ENCODE measurements at regions not wholly inside any gene's neighbourhood (a gene's known extent, or its start where the extent isn't known, plus 50 kb on each side); places are given as distances from the start of the nearest gene placed in this dataset.

DNA sequence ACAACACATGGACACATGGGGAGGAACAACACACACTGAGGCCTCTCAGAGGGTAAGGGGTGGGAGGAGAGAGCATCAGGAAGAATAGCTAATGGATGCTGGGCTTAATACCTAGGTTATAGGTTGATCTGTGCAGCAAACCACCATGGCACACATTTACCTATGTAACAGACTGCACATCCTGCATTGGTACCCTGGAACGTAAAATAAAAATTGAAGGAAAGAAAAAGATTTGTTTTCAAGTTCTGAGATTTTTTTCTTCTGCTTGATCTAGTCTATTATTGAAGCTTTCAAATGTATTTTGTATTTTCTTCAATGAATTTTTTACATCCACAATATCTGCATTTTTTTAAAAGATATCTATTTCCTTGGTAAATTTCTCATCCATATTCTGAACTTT, 59.3 kb upstream of the SLC4A10 start:
- TF ChIP-seq REST (IDR thresholded peaks at IDR 0.05; ENCODE audit: low read depth, low read length) (no peak), SMAD1 (IDR thresholded peaks at IDR 0.05; ENCODE audit: low read depth, partially characterized antibody) (no peak)

Measured in GM12878 (cell line).